ENCODE measurements at regions not wholly inside any gene's neighbourhood (a gene's known extent, or its start where the extent isn't known, plus 50 kb on each side); places are given as distances from the start of the nearest gene placed in this dataset.

GRCh38 chr5:108587821-108588220 is 159.9 kb upstream of the FER start:
- TF ChIP-seq CTCF (IDR thresholded peaks at IDR 0.05; ENCODE audit: control extremely low read depth, extremely low read depth, low read depth, missing control alignments), result no peak
- POLR2A ChIA-PET, result no interaction called here
- no peak for DNase-seq (ENCODE audit: extremely low spot score)
- CTCF ChIA-PET, result interaction anchor here (2.0 kb wide), 1 partner anchor 8 kb away, joined by 5 read pairs; no protein-coding TSS in a partner anchor

GRCh38 chr5:108581026-108581425 is 166.7 kb upstream of the FER start:
- POLR2A ChIA-PET, result no interaction called here
- CTCF ChIA-PET, result interaction anchor here (0.9 to 3.3 kb wide), 5 partner anchors 9 to 15 kb away, joined by 3 to 7 read pairs (median 3); no protein-coding TSS in a partner anchor
- DNase-seq (ENCODE audit: extremely low spot score), result no peak
- TF ChIP-seq CTCF (IDR thresholded peaks at IDR 0.05; ENCODE audit: control extremely low read depth, extremely low read depth, low read depth, missing control alignments), result no peak

- CTCF ChIA-PET, result interaction anchor here (1.7 kb wide), 1 partner anchor 9 kb away, joined by 5 read pairs; no protein-coding TSS in a partner anchor
- TF ChIP-seq CTCF (IDR thresholded peaks at IDR 0.05; ENCODE audit: control extremely low read depth, extremely low read depth, low read depth, missing control alignments), result no peak
- POLR2A ChIA-PET, result no interaction called here
- no peak for DNase-seq (ENCODE audit: extremely low spot score)
These were observed 168.5 kb upstream of the FER start for GRCh38 chr5:108579236-108579635.

- no peak for TF ChIP-seq CTCF (IDR thresholded peaks at IDR 0.05; ENCODE audit: control extremely low read depth, extremely low read depth, low read depth, missing control alignments)
- POLR2A ChIA-PET, result no interaction called here
- CTCF ChIA-PET, result interaction anchor here (1.7 kb wide), 1 partner anchor 10 kb away, joined by 5 read pairs; no protein-coding TSS in a partner anchor
- no peak for DNase-seq (ENCODE audit: extremely low spot score)
These were observed 168.9 kb upstream of the FER start for GRCh38 chr5:108578791-108579190.

GRCh38 chr5:108567429-108567828 is 180.3 kb upstream of the FER start:
- CTCF ChIA-PET, result interaction anchor here (1.3 to 1.4 kb wide), 2 partner anchors 13 to 24 kb away, joined by 3 read pairs; no protein-coding TSS in a partner anchor
- POLR2A ChIA-PET, result no interaction called here
- TF ChIP-seq CTCF (IDR thresholded peaks at IDR 0.05; ENCODE audit: control extremely low read depth, extremely low read depth, low read depth, missing control alignments), result no peak
- no peak for DNase-seq (ENCODE audit: extremely low spot score)

GRCh38 chr5:108564441-108564840 is 182.5 kb upstream of the FBXL17 start:
- POLR2A ChIA-PET, result no interaction called here
- no peak for TF ChIP-seq CTCF (IDR thresholded peaks at IDR 0.05; ENCODE audit: control extremely low read depth, extremely low read depth, low read depth, missing control alignments)
- CTCF ChIA-PET, result interaction anchor here (1.2 to 1.4 kb wide), 2 partner anchors 11 to 43 kb away, joined by 3 to 5 read pairs; no protein-coding TSS in a partner anchor
- no peak for DNase-seq (ENCODE audit: extremely low spot score)

GRCh38 chr5:108562205-108562454 is 180.2 kb upstream of the FBXL17 start:
- no peak for TF ChIP-seq CTCF (IDR thresholded peaks at IDR 0.05; ENCODE audit: control extremely low read depth, extremely low read depth, low read depth, missing control alignments)
- DNase-seq (ENCODE audit: extremely low spot score), result no peak
- CTCF ChIA-PET, result no interaction called here
- POLR2A ChIA-PET, result no interaction called here

Measured in GM10248 (cell line).